Esophagus muscularis mucosa (tissue), 4 donors: ENCODE measurements at regions not wholly inside any gene's neighbourhood (a gene's known extent, or its start where the extent isn't known, plus 50 kb on each side); places are given as distances from the start of the nearest gene placed in this dataset.

Experiments
- EP300 ChIP-seq: sonication (generic); formaldehyde crosslinking; IDR thresholded peaks from one replicate; pipeline ENCODE4 v1.6.1; 2017; ENCODE audit warnings: antibody characterized with exemption
- POLR2A ChIP-seq: fragments of 450-650 bp; IDR thresholded peaks from one replicate; pipeline ENCODE4 v1.6.1; 2017; ENCODE audit warnings: antibody characterized with exemption, moderate library complexity, mild to moderate bottlenecking, low read depth
- POLR2AphosphoS5 ChIP-seq, 2 donors: sonication (generic); formaldehyde crosslinking; IDR thresholded peaks; one replicate each; pipeline ENCODE4 v1.6.1; 2017; ENCODE audit warnings: antibody characterized with exemption in 2 of 2
- TF ChIP-seq, protein P1 (sequence below), 3 experiments: fragments of 200-600 bp in 2 of 3; fragments of 450-650 bp in 1 of 3; sonication (generic) in 2 of 3; IDR thresholded peaks; one replicate each; pipeline ENCODE4 v1.5.1; 2017 to 2019; ENCODE audit warnings: antibody characterized with exemption in 3 of 3, mild to moderate bottlenecking in 2 of 3, moderate library complexity in 1 of 3

DNA sequence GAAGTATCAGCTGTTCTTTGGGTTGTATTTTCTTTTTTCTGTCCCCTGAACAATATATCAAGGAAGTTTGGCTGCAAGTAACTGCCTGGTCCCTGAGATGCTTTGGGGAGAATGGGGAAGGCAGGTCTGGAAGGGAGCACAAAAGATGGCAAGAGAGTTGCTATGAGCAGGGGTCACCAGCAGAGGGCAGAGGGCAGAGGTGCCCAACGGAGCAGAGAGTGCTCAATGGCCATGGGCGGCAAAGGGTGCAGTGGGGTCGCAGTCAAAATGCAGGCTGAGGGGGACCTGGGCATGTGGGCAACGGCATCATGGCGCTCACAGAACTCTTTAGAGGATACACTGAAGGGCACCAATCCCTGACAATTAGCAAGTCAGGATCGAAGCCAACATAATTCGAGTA, 107.7 kb upstream of the ATP8B1 start:
- TF ChIP-seq, protein P1, sequence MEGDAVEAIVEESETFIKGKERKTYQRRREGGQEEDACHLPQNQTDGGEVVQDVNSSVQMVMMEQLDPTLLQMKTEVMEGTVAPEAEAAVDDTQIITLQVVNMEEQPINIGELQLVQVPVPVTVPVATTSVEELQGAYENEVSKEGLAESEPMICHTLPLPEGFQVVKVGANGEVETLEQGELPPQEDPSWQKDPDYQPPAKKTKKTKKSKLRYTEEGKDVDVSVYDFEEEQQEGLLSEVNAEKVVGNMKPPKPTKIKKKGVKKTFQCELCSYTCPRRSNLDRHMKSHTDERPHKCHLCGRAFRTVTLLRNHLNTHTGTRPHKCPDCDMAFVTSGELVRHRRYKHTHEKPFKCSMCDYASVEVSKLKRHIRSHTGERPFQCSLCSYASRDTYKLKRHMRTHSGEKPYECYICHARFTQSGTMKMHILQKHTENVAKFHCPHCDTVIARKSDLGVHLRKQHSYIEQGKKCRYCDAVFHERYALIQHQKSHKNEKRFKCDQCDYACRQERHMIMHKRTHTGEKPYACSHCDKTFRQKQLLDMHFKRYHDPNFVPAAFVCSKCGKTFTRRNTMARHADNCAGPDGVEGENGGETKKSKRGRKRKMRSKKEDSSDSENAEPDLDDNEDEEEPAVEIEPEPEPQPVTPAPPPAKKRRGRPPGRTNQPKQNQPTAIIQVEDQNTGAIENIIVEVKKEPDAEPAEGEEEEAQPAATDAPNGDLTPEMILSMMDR (IDR thresholded peaks at IDR 0.05): no peak
- TF ChIP-seq EP300 (no peak), POLR2A (no peak), POLR2AphosphoS5 (IDR thresholded peaks at IDR 0.05) (no peak)
